SK-N-SH (cell line): ENCODE measurements at regions not wholly inside any gene's neighbourhood (a gene's known extent, or its start where the extent isn't known, plus 50 kb on each side); places are given as distances from the start of the nearest gene placed in this dataset.

Experiments
- CTCF ChIA-PET: fragments of 300-600, 350-600 bp; formaldehyde crosslinking; extraction: SDS; loops from one replicate; lab custom pipeline; 2021; lab: Yijun Ruan, JAX
- POLR2A ChIA-PET: fragments of 350-600 bp; sonication (Branson Sonifier 250); formaldehyde crosslinking; extraction: SDS; loops from one replicate; lab custom pipeline; 2020; ENCODE audit warnings: antibody characterized with exemption, inconsistent platforms; lab: Yijun Ruan, JAX
- DNase-seq: peaks from one replicate; pipeline ENCODE4 v3.0.0; 2012
- H2AFZ ChIP-seq: fragments of 200-600 bp; sonication (generic); 2 replicates; pipeline ENCODE4 v1.8.1; 2016; ENCODE audit warnings: antibody characterized with exemption, mild to moderate bottlenecking, low read depth
- H3F3A ChIP-seq: fragments of 200-600 bp; sonication (generic); replicated peaks from 2 replicates; pipeline ENCODE3; 2016; ENCODE audit warnings: antibody characterized with exemption, mild to moderate bottlenecking; ENCODE audit not compliant: insufficient read depth
- H3K27ac ChIP-seq, 2 experiments: fragments of 200-500 bp in 1 of 2; fragments of 200-600 bp in 1 of 2; sonication (Bioruptor generic) in 1 of 2; sonication (generic), shearing (Covaris generic) in 1 of 2; 2 replicates each; pipeline versions ENCODE4 v1.5.1 to v1.6.1; 2014 to 2016; ENCODE audit warnings: low read depth in 2 of 2, inconsistent platforms in 1 of 2, low read length in 1 of 2, mild to moderate bottlenecking in 1 of 2, mixed read lengths in 1 of 2
- H3K27me3 ChIP-seq: fragments of 200-600 bp; sonication (generic), shearing (Covaris generic); 2 replicates; pipeline ENCODE4 v1.6.1; 2016; ENCODE audit warnings: mixed run types; ENCODE audit not compliant: insufficient read depth
- H3K36me3 ChIP-seq, 2 experiments: fragments of 200-500 bp in 1 of 2; fragments of 200-600 bp in 1 of 2; sonication (Bioruptor generic) in 1 of 2; sonication (generic) in 1 of 2; replicated peaks in 1 of 2; 2 replicates each; pipeline versions ENCODE3 to v1.5.1; 2014 to 2016; ENCODE audit warnings: low read length in 1 of 2, mild to moderate bottlenecking in 1 of 2; ENCODE audit not compliant: insufficient read depth in 2 of 2, control insufficient read depth in 1 of 2
- H3K4me1 ChIP-seq, 2 experiments: fragments of 200-500 bp in 1 of 2; fragments of 200-600 bp in 1 of 2; sonication (Bioruptor generic) in 1 of 2; sonication (generic), shearing (Covaris generic) in 1 of 2; 2 replicates each; pipeline versions ENCODE4 v1.5.1 to v1.6.1; 2014 to 2016; ENCODE audit warnings: low read depth in 1 of 2, low read length in 1 of 2, mixed run types in 1 of 2; ENCODE audit not compliant: insufficient read depth in 2 of 2, control insufficient read depth in 1 of 2
- H3K4me2 ChIP-seq: fragments of 200-600 bp; sonication (generic), shearing (Covaris generic); 2 replicates; pipeline ENCODE4 v1.6.1; 2017; ENCODE audit warnings: mixed run types
- H3K4me3 ChIP-seq, 2 experiments: fragments of 200-500 bp in 1 of 2; fragments of 200-600 bp in 1 of 2; sonication (Bioruptor generic) in 1 of 2; sonication (generic), shearing (Covaris generic) in 1 of 2; 2 replicates each; pipeline versions ENCODE4 v1.5.1 to v1.8.1; 2014 to 2016; ENCODE audit warnings: low read depth in 2 of 2, inconsistent platforms in 1 of 2, low read length in 1 of 2, mild to moderate bottlenecking in 1 of 2, mixed read lengths in 1 of 2, moderate library complexity in 1 of 2
- H3K79me2 ChIP-seq: fragments of 200-600 bp; sonication (generic); 2 replicates; pipeline ENCODE4 v1.8.1; 2017; ENCODE audit warnings: mild to moderate bottlenecking; ENCODE audit not compliant: insufficient read depth
- H3K9ac ChIP-seq: fragments of 200-600 bp; sonication (generic); 2 replicates; pipeline ENCODE4 v1.6.1; 2017; ENCODE audit warnings: mixed run types
- H3K9me2 ChIP-seq: fragments of 200-600 bp; sonication (generic); 2 replicates; pipeline ENCODE4 v1.6.1; 2017; ENCODE audit warnings: mixed run types
- H3K9me3 ChIP-seq: fragments of 200-600 bp; sonication (generic); 2 replicates; pipeline ENCODE4 v1.6.1; 2017; ENCODE audit warnings: mixed run types, mild to moderate bottlenecking, moderate library complexity
- H4K20me1 ChIP-seq: fragments of 200-600 bp; sonication (generic); 2 replicates; pipeline ENCODE4 v1.6.1; 2017; ENCODE audit warnings: mild to moderate bottlenecking, mixed run types; ENCODE audit not compliant: insufficient read depth
- CTCF ChIP-seq: fragments of 200-600 bp; sonication (generic); IDR thresholded peaks from 2 replicates; pipeline ENCODE4 v1.6.1; 2017; ENCODE audit warnings: antibody characterized with exemption, mild to moderate bottlenecking, moderate library complexity
- ELF1 ChIP-seq: IDR thresholded peaks from 2 replicates; pipeline ENCODE4 v1.4.0; 2012
- FOXJ3 ChIP-seq: sonication (generic); formaldehyde crosslinking; IDR thresholded peaks from 2 replicates; pipeline ENCODE4 v1.5.1; 2020; ENCODE audit warnings: mild to moderate bottlenecking, missing genetic modification reagents
- IRF3 ChIP-seq: fragments of 150-350 bp; IDR thresholded peaks from 2 replicates; pipeline ENCODE4 v1.6.1; 2016; ENCODE audit warnings: mild to moderate bottlenecking, low read depth, low read length
- JUND ChIP-seq: IDR thresholded peaks from 2 replicates; pipeline ENCODE4 v1.4.0; 2012
- MAX ChIP-seq: IDR thresholded peaks from 2 replicates; pipeline ENCODE4 v1.4.0; 2012; ENCODE audit warnings: low read depth
- PBX3 ChIP-seq: IDR thresholded peaks from 2 replicates; pipeline ENCODE4; 2012
- POLR2AphosphoS5 ChIP-seq: IDR thresholded peaks from 2 replicates; pipeline ENCODE4 v1.6.1; 2012; ENCODE audit warnings: low read depth, low read length
- RXRA ChIP-seq: IDR thresholded peaks from 2 replicates; pipeline ENCODE4 v1.4.0; 2012; ENCODE audit warnings: low read depth, mild to moderate bottlenecking, borderline replicate concordance
- TAF1 ChIP-seq: IDR thresholded peaks from 2 replicates; pipeline ENCODE4 v1.6.1; 2012; ENCODE audit warnings: low read depth, mild to moderate bottlenecking, low read length, moderate library complexity, borderline replicate concordance
- USF1 ChIP-seq: IDR thresholded peaks from 2 replicates; pipeline ENCODE4 v1.4.0; 2012; ENCODE audit warnings: low read depth, borderline replicate concordance
- USF2 ChIP-seq: fragments of 150-350 bp; IDR thresholded peaks from 2 replicates; pipeline ENCODE4 v1.6.1; 2017; ENCODE audit warnings: antibody characterized with exemption, low read length, low read depth, borderline replicate concordance
- YY1 ChIP-seq: IDR thresholded peaks from 2 replicates; pipeline ENCODE4 v1.4.0; 2012; ENCODE audit warnings: low read depth, mild to moderate bottlenecking
- WGBS: methylation state at CpG from one replicate; pipeline ENCODE4 v1.1.6; 2017; ENCODE audit warnings: low lambda C conversion rate; 5-methylcytosine and 5-hydroxymethylcytosine counted together

GRCh38 chr2:234719116-234719716 lies 222.3 kb upstream of the ARL4C start (continued):
- TF ChIP-seq CTCF: no peak
- TF ChIP-seq USF1: no peak
- TF ChIP-seq RXRA: no peak

- DNase-seq: no peak
- Histone ChIP-seq H3K79me2 (no peaks in the 10 kb centered on the region), H3K4me2 (no peak overlapping the region), H3K9ac (no peak overlapping the region), H3K36me3 (no peaks in the 10 kb centered on the region), H3K4me3 (no peak overlapping the region), H3K4me1 (no peaks in the 10 kb centered on the region; a peak in 1 of 4 replicates), H3K9me3 (no peaks in the 10 kb centered on the region), H4K20me1 (no peaks in the 10 kb centered on the region), H3F3A (no peaks in the 10 kb centered on the region), H3K27ac (no peak overlapping the region), H3K9me2 (no peaks in the 10 kb centered on the region), H3K27me3 (no peaks in the 10 kb centered on the region), H2AFZ (no peak overlapping the region)
- POLR2A ChIA-PET: no interaction called here
- CTCF ChIA-PET: no interaction called here
- WGBS: 69% methylated on average over 9 of the region's 9 CpGs
- no peak for TF ChIP-seq POLR2AphosphoS5
- no peak for TF ChIP-seq MAX
Observed at GRCh38 chr2:234716271-234716670, 219.4 kb upstream of the ARL4C start.

- H3K9ac ChIP-seq: no peak overlapping the region
- no peak for TF ChIP-seq JUND
- no peak for TF ChIP-seq ELF1
- TF ChIP-seq PBX3: no peak
- no peak for TF ChIP-seq RXRA
- no peak for TF ChIP-seq YY1
- TF ChIP-seq FOXJ3 (CRISPR knock-in tag): no peak
- TF ChIP-seq IRF3: no peak
- TF ChIP-seq TAF1: no peak
- no peak for TF ChIP-seq USF2
- no peak for TF ChIP-seq MAX
- no peaks in the 10 kb centered on the region for H3K27me3 ChIP-seq
- no peak for DNase-seq
- H3K9me3 ChIP-seq: no peaks in the 10 kb centered on the region
- H3K79me2 ChIP-seq: no peaks in the 10 kb centered on the region
- no peak overlapping the region for H3K4me2 ChIP-seq
- POLR2A ChIA-PET: no interaction called here
- H3K4me3 ChIP-seq: no peak overlapping the region
- H3K9me2 ChIP-seq: no peaks in the 10 kb centered on the region
- H3F3A ChIP-seq: no peaks in the 10 kb centered on the region
- CTCF ChIA-PET: no interaction called here
- WGBS: 75% methylated on average over 10 of the region's 13 CpGs
- H3K27ac ChIP-seq: no peak overlapping the region
- H3K4me1 ChIP-seq: no peaks in the 10 kb centered on the region; a peak in 1 of 4 replicates
- H2AFZ ChIP-seq: no peak overlapping the region
- H3K36me3 ChIP-seq: no peaks in the 10 kb centered on the region
- no peaks in the 10 kb centered on the region for H4K20me1 ChIP-seq
Observed at GRCh38 chr2:234715671-234716250, 218.9 kb upstream of the ARL4C start.
